Adrenal gland (tissue), 9 donors: ENCODE measurements at regions not wholly inside any gene's neighbourhood (a gene's known extent, or its start where the extent isn't known, plus 50 kb on each side); places are given as distances from the start of the nearest gene placed in this dataset.
"Not testable (repeated sequence)": the region's sequence is repeated elsewhere in the genome, so short reads cannot be mapped to it uniquely, and the experiment has no call there.

Source experiments
- DNase-seq, 7 donors: peaks; one replicate each; pipeline ENCODE4 v3.0.0-alpha.2; 2019 to 2020
- H3K27ac ChIP-seq, 5 donors: fragments of 200-600 bp; sonication (generic) in 4 of 5; 1 replicate in 3 of 5; 2 replicates in 2 of 5; pipeline versions ENCODE4 v1.5.1 to v1.8.0; 2016 to 2020; ENCODE audit warnings: mild to moderate bottlenecking in 1 of 5
- H3K27me3 ChIP-seq: fragments of 200-600 bp; 2 replicates; pipeline ENCODE4 v1.8.0; 2021
- H3K36me3 ChIP-seq, 2 donors: fragments of 200-600 bp; replicated peaks in 1 of 2; 1 replicate in 1 of 2; 2 replicates in 1 of 2; pipeline versions ENCODE4 v1.5.1 to v1.8.0; 2018 to 2022
- H3K4me1 ChIP-seq, 2 donors: fragments of 200-600 bp; replicated peaks in 1 of 2; 1 replicate in 1 of 2; 2 replicates in 1 of 2; pipeline versions ENCODE4 v1.5.1 to v1.8.0; 2018 to 2021
- H3K4me3 ChIP-seq, 4 donors: fragments of 200-600 bp; sonication (generic) in 3 of 4; one replicate each; pipeline ENCODE4 v1.5.1; 2016 to 2018
- H3K9me3 ChIP-seq, 3 donors: fragments of 200-600 bp; sonication (generic) in 1 of 3; replicated peaks in 1 of 3; 1 replicate in 2 of 3; 2 replicates in 1 of 3; pipeline versions ENCODE4 v1.5.1 to v1.8.0; 2016 to 2021
- POLR2A ChIP-seq, 2 donors: fragments of 450-650 bp; IDR thresholded peaks; one replicate each; pipeline ENCODE4 v1.6.1; 2017; ENCODE audit warnings: antibody characterized with exemption in 2 of 2, mild to moderate bottlenecking in 2 of 2, moderate library complexity in 1 of 2
- WGBS, 4 donors: extraction: QIAGEN DNeasy Blood & Tissue Kit in 2 of 4; methylation state at CpG; one replicate each; pipeline versions ENCODE4 v1.1.5 to v1.1.7; 2013 to 2017; 5-methylcytosine and 5-hydroxymethylcytosine counted together
- intact Hi-C, 2 donors: fragments of 100-400 bp; cut with DNase I; formaldehyde crosslinking; loops; one replicate each; pipeline versions ENCODE4 v1.14.1 to v1.15.0; 2022 to 2023
- TF ChIP-seq, protein P1 (sequence below), 6 experiments: fragments of 450-650 bp in 4 of 6; fragments of 200-600 bp in 2 of 6; sonication (generic) in 1 of 6; IDR thresholded peaks; 1 replicate in 5 of 6; 2 replicates in 1 of 6; pipeline versions ENCODE4 v1.5.1 to v1.8.0; 2016 to 2021; ENCODE audit warnings: antibody characterized with exemption in 6 of 6, mild to moderate bottlenecking in 2 of 6, moderate library complexity in 1 of 6
- donor health status: healthy with polysubstance abuse.
- donor health status: Bipolar disorder and iron deficiency.
- donor health status: DM: yes; HTN: yes; CAD: no.
- donor health status: DM: no; HTN: no; CAD: no.
- donor health status: DM: no; HTN: no; CAD: no.

DNA sequence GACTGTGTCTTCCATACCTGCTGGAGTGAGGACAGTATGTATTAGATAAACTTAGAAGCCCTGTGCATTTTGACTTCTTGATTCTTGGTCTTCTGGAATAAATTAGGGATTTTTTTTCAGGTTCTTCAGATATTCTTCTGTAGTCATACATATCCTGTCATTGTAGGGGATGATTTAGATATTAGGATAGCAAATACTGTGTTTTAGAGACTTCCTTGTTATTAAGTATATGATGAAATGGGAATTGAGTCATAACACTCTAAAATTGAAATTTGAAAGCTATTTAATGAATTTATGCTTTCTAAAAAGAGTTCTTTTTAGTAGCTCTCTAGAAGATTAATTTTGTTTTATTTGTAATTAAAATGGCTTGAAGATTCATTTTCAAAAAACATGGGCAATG lies 371.5 kb upstream of the RGS6 start:
- H3K9me3 ChIP-seq = no peaks in the 10 kb centered on the region
- no peak overlapping the region for H3K4me3 ChIP-seq
- H3K27ac ChIP-seq = no peak overlapping the region
- no peaks in the 10 kb centered on the region for H3K27me3 ChIP-seq
- intact Hi-C loops = no loop called here
- H3K4me1 ChIP-seq = peaks cover 4 to 7% of the 10 kb centered on the region in 2 donors
- DNase-seq = no peak
- TF ChIP-seq POLR2A (IDR thresholded peaks at IDR 0.05) = no peak
- TF ChIP-seq, protein P1, sequence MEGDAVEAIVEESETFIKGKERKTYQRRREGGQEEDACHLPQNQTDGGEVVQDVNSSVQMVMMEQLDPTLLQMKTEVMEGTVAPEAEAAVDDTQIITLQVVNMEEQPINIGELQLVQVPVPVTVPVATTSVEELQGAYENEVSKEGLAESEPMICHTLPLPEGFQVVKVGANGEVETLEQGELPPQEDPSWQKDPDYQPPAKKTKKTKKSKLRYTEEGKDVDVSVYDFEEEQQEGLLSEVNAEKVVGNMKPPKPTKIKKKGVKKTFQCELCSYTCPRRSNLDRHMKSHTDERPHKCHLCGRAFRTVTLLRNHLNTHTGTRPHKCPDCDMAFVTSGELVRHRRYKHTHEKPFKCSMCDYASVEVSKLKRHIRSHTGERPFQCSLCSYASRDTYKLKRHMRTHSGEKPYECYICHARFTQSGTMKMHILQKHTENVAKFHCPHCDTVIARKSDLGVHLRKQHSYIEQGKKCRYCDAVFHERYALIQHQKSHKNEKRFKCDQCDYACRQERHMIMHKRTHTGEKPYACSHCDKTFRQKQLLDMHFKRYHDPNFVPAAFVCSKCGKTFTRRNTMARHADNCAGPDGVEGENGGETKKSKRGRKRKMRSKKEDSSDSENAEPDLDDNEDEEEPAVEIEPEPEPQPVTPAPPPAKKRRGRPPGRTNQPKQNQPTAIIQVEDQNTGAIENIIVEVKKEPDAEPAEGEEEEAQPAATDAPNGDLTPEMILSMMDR (IDR thresholded peaks at IDR 0.05) = no peak
- no peaks in the 10 kb centered on the region for H3K36me3 ChIP-seq

DNA sequence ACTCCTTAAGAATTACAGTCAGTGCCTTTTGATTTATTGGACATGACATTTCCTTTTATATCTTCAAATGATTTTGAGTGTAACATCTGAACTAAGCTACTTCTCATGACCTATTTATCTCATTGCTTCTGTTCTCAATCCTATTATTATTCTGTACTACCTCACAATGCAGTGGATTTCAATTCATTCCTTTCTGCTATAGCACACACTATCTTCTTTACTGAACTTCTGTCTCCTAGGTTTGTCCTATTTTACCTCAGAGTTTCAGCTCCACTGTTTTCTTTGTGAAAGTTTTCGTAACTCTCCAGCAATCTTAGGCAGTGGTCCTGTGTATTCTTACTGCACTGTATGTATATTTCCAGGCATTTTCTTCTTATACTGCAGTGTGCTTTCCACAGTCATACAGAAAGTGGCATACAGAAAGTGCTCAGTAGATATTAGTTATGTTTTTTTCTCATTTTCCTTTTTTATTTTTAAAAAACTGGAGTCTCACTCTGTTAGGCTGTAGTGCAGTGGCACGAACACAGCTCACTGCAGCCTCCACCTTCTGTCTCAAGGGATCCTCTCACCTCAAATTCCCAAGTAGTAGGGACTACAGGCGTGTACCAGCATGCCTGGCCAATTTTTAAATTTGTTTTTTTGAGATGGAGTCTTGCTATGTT lies 368.6 kb upstream of the RGS6 start:
- Histone ChIP-seq H3K27ac (no peak overlapping the region), H3K27me3 (no peaks in the 10 kb centered on the region), H3K4me1 (peaks cover 7 to 12% of the 10 kb centered on the region in 2 donors), H3K36me3 (no peaks in the 10 kb centered on the region), H3K9me3 (no peaks in the 10 kb centered on the region), H3K4me3 (no peak overlapping the region)
- no peak for TF ChIP-seq POLR2A (IDR thresholded peaks at IDR 0.05)
- TF ChIP-seq, protein P1 (IDR thresholded peaks at IDR 0.05) = no peak
- 59 to 81% (median 61%) methylated on average over 3 of the region's 3 CpGs for WGBS, 4 donors
- no peak for DNase-seq
- intact Hi-C loops = no loop called here

DNA sequence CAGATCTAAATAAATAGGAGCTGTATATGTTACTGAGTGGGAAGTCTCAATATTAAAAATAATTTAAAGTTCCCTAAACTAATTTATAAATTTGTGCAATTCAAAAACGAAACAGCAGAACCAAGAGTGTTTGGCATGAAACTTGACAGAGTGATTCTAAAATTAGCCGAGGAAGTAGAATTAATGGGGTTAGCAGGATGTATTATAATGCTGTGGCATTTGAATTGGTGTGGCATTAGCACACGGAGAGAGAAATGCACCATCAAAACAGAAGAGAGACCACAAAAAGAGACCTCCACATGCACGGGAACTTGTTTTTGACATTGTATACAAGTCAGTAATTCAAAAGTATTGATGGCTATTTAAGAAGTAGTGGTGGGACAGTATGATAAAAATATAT lies 366.0 kb upstream of the RGS6 start:
- DNase-seq = no peak
- intact Hi-C loops = no loop called here
- H3K27me3 ChIP-seq = no peaks in the 10 kb centered on the region
- TF ChIP-seq POLR2A (IDR thresholded peaks at IDR 0.05) = no peak
- TF ChIP-seq, protein P1 (IDR thresholded peaks at IDR 0.05) = no peak
- H3K36me3 ChIP-seq = no peaks in the 10 kb centered on the region
- H3K4me3 ChIP-seq = no peak overlapping the region
- H3K9me3 ChIP-seq = no peaks in the 10 kb centered on the region
- H3K27ac ChIP-seq = no peak overlapping the region
- 42 to 57% (median 53%) methylated on average over 4 of the region's 4 CpGs for WGBS, 4 donors
- peaks cover 7 to 12% of the 10 kb centered on the region in 2 donors for H3K4me1 ChIP-seq

DNA sequence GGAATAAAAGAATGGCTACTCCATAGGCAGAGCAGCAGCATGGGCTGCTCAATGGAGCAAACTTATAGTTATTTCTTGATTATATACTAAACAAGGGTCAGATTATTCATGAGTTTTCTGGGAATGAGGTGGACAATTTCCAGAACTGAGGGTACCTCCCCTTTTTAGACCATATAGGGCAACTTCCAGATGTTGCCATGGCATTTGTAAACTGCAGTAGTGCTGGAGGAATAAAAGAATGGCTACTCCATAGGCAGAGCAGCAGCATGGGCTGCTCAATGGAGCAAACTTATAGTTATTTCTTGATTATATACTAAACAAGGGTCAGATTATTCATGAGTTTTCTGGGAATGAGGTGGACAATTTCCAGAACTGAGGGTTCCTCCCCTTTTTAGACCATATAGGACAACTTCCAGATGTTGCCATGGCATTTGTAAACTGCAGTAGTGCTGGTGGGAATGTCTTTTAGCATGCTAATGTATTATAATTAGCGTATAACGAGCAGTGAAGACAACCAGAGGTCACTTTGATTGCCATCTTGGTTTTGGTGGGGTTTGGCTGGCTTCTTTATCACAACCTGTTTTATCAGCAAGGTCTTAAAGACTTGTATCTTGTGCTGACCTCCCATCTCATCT lies 364.6 kb upstream of the RGS6 start:
- intact Hi-C loops, H3K9me3 ChIP-seq, H3K27me3 ChIP-seq, DNase-seq, H3K27ac ChIP-seq, H3K36me3 ChIP-seq, H3K4me3 ChIP-seq: not testable (repeated sequence)
- H3K4me1 ChIP-seq = peaks cover 7 to 12% of the 10 kb centered on the region in 2 donors
- WGBS, 4 donors = 75 to 98% (median 97%) methylated on average over 2 of the region's 2 CpGs

DNA sequence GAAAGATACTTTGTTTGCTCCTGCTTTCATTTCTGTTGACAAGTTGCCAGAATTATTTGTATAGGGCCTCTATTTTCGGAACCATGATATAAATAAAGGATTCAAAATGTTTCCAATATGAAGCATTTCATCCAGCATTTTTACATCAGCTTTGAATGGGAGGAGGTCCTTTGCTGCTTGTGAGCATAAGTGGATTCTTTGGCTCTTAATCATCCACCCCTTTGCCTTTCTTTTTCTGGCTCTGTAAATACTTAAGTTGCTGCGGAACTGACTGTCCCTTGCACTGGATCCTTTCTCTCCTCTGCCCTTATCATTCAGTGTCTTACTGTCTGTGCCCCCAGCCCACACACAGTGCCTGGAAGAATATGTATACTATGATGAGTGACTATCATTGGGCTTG lies 357.3 kb upstream of the RGS6 start:
- H3K27ac ChIP-seq = no peak overlapping the region
- H3K27me3 ChIP-seq = no peaks in the 10 kb centered on the region
- H3K4me3 ChIP-seq = no peak overlapping the region
- WGBS, 4 donors = 69 to 88% (median 79%) methylated on average over 2 of the region's 2 CpGs
- peaks cover 0 to 12% of the 10 kb centered on the region in 2 donors for H3K4me1 ChIP-seq
- H3K36me3 ChIP-seq = no peaks in the 10 kb centered on the region
- intact Hi-C loops = no loop called here
- H3K9me3 ChIP-seq = no peaks in the 10 kb centered on the region
- no peak for DNase-seq
- TF ChIP-seq, protein P1 (IDR thresholded peaks at IDR 0.05) = no peak
- TF ChIP-seq POLR2A (IDR thresholded peaks at IDR 0.05) = no peak
